Smooth muscle cell (in vitro differentiated cells): ENCODE measurements at regions not wholly inside any gene's neighbourhood (a gene's known extent, or its start where the extent isn't known, plus 50 kb on each side); places are given as distances from the start of the nearest gene placed in this dataset.

ENCODE experiments used
- DNase-seq: peaks from one replicate; lab custom pipeline; 2025; ENCODE audit not compliant: unreplicated experiment; lab: John Stamatoyannopoulos, UW
- H2AFZ ChIP-seq: fragments of 200-600 bp; sonication (generic); 2 replicates; pipeline ENCODE4 v1.6.0; 2016; ENCODE audit warnings: antibody characterized with exemption, low read depth, mild to moderate bottlenecking
- H3F3A ChIP-seq: fragments of 200-600 bp; sonication (generic); 2 replicates; pipeline ENCODE4 v1.6.0; 2017; ENCODE audit warnings: antibody characterized with exemption, low read depth
- H3K27ac ChIP-seq: fragments of 200-600 bp; sonication (generic); 2 replicates; pipeline ENCODE4 v1.5.1; 2016; ENCODE audit warnings: low read depth, mild to moderate bottlenecking
- H3K27me3 ChIP-seq: fragments of 200-600 bp; sonication (generic); 2 replicates; pipeline ENCODE4 v1.6.1; 2016; ENCODE audit warnings: low read depth, mild to moderate bottlenecking
- H3K36me3 ChIP-seq: fragments of 200-600 bp; sonication (generic); 2 replicates; pipeline ENCODE4 v1.5.1; 2016; ENCODE audit warnings: low read depth
- H3K4me1 ChIP-seq: fragments of 200-600 bp; sonication (generic); 2 replicates; pipeline ENCODE4 v1.5.1; 2016; ENCODE audit warnings: low read depth
- H3K4me2 ChIP-seq: fragments of 200-600 bp; sonication (generic); 2 replicates; pipeline ENCODE4 v1.6.0; 2016; ENCODE audit warnings: mild to moderate bottlenecking
- H3K4me3 ChIP-seq: fragments of 200-600 bp; sonication (generic); 2 replicates; pipeline ENCODE4 v1.5.1; 2016; ENCODE audit warnings: mild to moderate bottlenecking
- H3K79me2 ChIP-seq: fragments of 200-600 bp; sonication (generic); 2 replicates; pipeline ENCODE4 v1.6.0; 2016; ENCODE audit warnings: low read depth, mild to moderate bottlenecking
- H3K9ac ChIP-seq: fragments of 200-600 bp; sonication (generic); 2 replicates; pipeline ENCODE4 v1.6.0; 2016; ENCODE audit warnings: low read depth
- H3K9me3 ChIP-seq: fragments of 200-600 bp; sonication (generic); replicated peaks from 2 replicates; pipeline ENCODE4 v1.5.1; 2016; ENCODE audit warnings: low read depth
- H4K20me1 ChIP-seq: fragments of 200-600 bp; sonication (generic); 2 replicates; pipeline ENCODE4 v1.6.0; 2016; ENCODE audit warnings: low read depth
- CTCF ChIP-seq: fragments of 200-600 bp; sonication (generic); IDR thresholded peaks from 2 replicates; pipeline ENCODE4 v1.5.1; 2017; ENCODE audit warnings: borderline replicate concordance, mild to moderate bottlenecking, antibody characterized with exemption; ENCODE audit not compliant: insufficient read depth, poor library complexity, severe bottlenecking
- WGBS: methylation state at CpG from one replicate; pipeline ENCODE4 v1.1.7; 2016; ENCODE audit warnings: low lambda C conversion rate; 5-methylcytosine and 5-hydroxymethylcytosine counted together

DNA sequence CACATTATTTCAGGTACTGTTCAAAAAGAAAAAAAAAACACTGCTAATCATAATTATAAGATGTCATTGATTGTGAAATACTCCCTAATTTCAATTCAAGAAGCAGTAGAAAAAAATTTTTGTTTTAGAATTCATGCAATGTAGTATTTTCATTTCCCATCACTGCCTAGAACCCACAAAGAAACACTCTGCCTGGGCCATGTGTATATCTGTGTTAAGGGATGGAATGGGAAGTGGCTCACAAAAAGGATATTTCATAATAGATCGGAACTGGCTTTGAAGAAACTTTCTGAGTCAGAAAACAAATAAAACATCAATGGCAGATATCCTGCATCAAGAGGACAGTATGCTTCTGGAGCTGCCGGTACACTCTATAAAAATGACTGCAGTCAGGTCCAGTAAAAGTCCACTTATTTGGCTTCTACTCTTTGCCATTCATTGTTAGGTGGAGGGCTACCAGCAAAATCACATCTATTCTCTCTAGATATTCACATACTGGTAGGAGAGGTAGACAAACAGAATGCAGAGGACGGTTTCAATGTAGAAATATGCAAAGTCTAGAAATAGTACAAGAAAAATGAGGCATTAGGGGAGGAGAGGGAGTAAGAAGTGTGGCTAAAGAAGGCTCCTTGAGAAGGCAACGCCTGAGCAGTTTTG is 135.0 kb upstream of the TNFAIP3 start:
- H3K27ac ChIP-seq = peak overlapping the region; percentile 45
- no peaks in the 10 kb centered on the region for H4K20me1 ChIP-seq
- H3K4me1 ChIP-seq = peaks cover 4% of the 10 kb centered on the region
- H3K79me2 ChIP-seq = no peaks in the 10 kb centered on the region
- no peaks in the 10 kb centered on the region for H3K9me3 ChIP-seq
- no peak for TF ChIP-seq CTCF
- WGBS = 57% methylated on average over 4 of the region's 4 CpGs
- H3K36me3 ChIP-seq = no peaks in the 10 kb centered on the region
- no peaks in the 10 kb centered on the region for H3K27me3 ChIP-seq
- no peak overlapping the region for H3K4me3 ChIP-seq
- H3F3A ChIP-seq = peaks cover 13% of the 10 kb centered on the region
- peak overlapping the region; percentile 13 for H3K4me2 ChIP-seq
- DNase-seq = no peak
- no peak overlapping the region for H3K9ac ChIP-seq
- H2AFZ ChIP-seq = no peak overlapping the region

GRCh38 chr6:137733372-137733771 is 133.7 kb upstream of the TNFAIP3 start:
- Histone ChIP-seq H3K4me1 (peaks cover 4% of the 10 kb centered on the region), H3K79me2 (no peaks in the 10 kb centered on the region), H3K9ac (no peak overlapping the region), H2AFZ (no peak overlapping the region), H3K4me3 (no peak overlapping the region), H3K27ac (no peak overlapping the region), H3K4me2 (no peak overlapping the region), H4K20me1 (no peaks in the 10 kb centered on the region), H3K36me3 (no peaks in the 10 kb centered on the region), H3F3A (peaks cover 6% of the 10 kb centered on the region), H3K9me3 (no peaks in the 10 kb centered on the region), H3K27me3 (no peaks in the 10 kb centered on the region)
- 83% methylated on average over 2 of the region's 2 CpGs for WGBS
- no peak for TF ChIP-seq CTCF
- DNase-seq = no peak

GRCh38 chr6:137734005-137734874 is 132.8 kb upstream of the TNFAIP3 start:
- Histone ChIP-seq H3F3A (peaks cover 6% of the 10 kb centered on the region), H3K4me1 (peaks cover 4% of the 10 kb centered on the region), H3K27ac (no peak overlapping the region), H3K9me3 (no peaks in the 10 kb centered on the region), H3K27me3 (no peaks in the 10 kb centered on the region), H2AFZ (no peak overlapping the region), H3K4me2 (no peak overlapping the region), H4K20me1 (no peaks in the 10 kb centered on the region), H3K79me2 (no peaks in the 10 kb centered on the region), H3K36me3 (no peaks in the 10 kb centered on the region), H3K4me3 (no peak overlapping the region), H3K9ac (no peak overlapping the region)
- DNase-seq = no peak
- WGBS = 92% methylated on average over 6 of the region's 6 CpGs
- no peak for TF ChIP-seq CTCF
